OCI-LY1 (cell line): ENCODE measurements at regions not wholly inside any gene's neighbourhood (a gene's known extent, or its start where the extent isn't known, plus 50 kb on each side); places are given as distances from the start of the nearest gene placed in this dataset.

Source experiments
- CTCF ChIP-seq: fragments of 200-600 bp; sonication (generic), shearing (Covaris generic); IDR thresholded peaks from 2 replicates; pipeline ENCODE4 v1.5.1; 2017; ENCODE audit warnings: mild to moderate bottlenecking, antibody characterized with exemption, low read length, moderate library complexity, mixed read lengths
- EZH2 ChIP-seq: fragments of 200-600 bp; sonication (generic), shearing (Covaris generic); IDR thresholded peaks from 2 replicates; pipeline ENCODE4 v1.8.0; 2017; ENCODE audit warnings: borderline replicate concordance, mixed run types, mild to moderate bottlenecking, antibody characterized with exemption, low read length, moderate library complexity, mixed read lengths

GRCh38 chr4:72817012-72817411 is 248.0 kb upstream of the ADAMTS3 start:
- no peak for TF ChIP-seq CTCF
- no peak for TF ChIP-seq EZH2
